IMR-90 (cell line): ENCODE measurements at regions not wholly inside any gene's neighbourhood (a gene's known extent, or its start where the extent isn't known, plus 50 kb on each side); places are given as distances from the start of the nearest gene placed in this dataset.

ENCODE experiments used
- ATAC-seq: fragments of 200-7000 bp; cut with Tn5 transposase; 2 replicates; pipeline ENCODE4 v1.9.1; 2020; ENCODE audit warnings: low read depth, mild to moderate bottlenecking, moderate library complexity
- BruUV-seq: library from RNA; stranded (reverse); fragments of 400-500 nt; replicated peaks from 2 replicates; lab custom pipeline; 2021; lab: Mats Ljungman, UMichigan
- CTCF ChIA-PET: fragments of 300-600 bp; formaldehyde crosslinking; extraction: SDS; loops from one replicate; lab custom pipeline; 2021; ENCODE audit warnings: antibody characterized with exemption; lab: Yijun Ruan, JAX
- POLR2A ChIA-PET: fragments of 300-600 bp; sonication (Branson Sonifier 250); formaldehyde crosslinking; loops from one replicate; lab custom pipeline; 2022; ENCODE audit warnings: antibody characterized with exemption; ENCODE audit not compliant: unreplicated experiment; lab: Charles Lee
- DNase-seq: peaks from one replicate; pipeline ENCODE4 v3.0.0; 2013
- H2AFZ ChIP-seq: replicated peaks from 2 replicates; pipeline ENCODE3; 2013; ENCODE audit warnings: low read length, mild to moderate bottlenecking; ENCODE audit not compliant: poor library complexity
- H2AK5ac ChIP-seq: 2 replicates; pipeline ENCODE4 v1.6.1; 2013; ENCODE audit warnings: low read depth, low read length, inconsistent platforms
- H2AK9ac ChIP-seq: replicated peaks from 2 replicates; pipeline ENCODE3; 2013; ENCODE audit warnings: mild to moderate bottlenecking, low read depth, low read length, moderate library complexity; ENCODE audit not compliant: poor library complexity
- H2BK120ac ChIP-seq: 2 replicates; pipeline ENCODE4 v1.6.1; 2013; ENCODE audit warnings: low read depth, low read length, inconsistent platforms
- H2BK15ac ChIP-seq: 3 replicates; pipeline ENCODE4 v1.6.1; 2013; ENCODE audit warnings: low read depth, low read length, inconsistent platforms
- H2BK20ac ChIP-seq: 2 replicates; pipeline ENCODE4 v1.6.1; 2013; ENCODE audit warnings: low read depth, mild to moderate bottlenecking, inconsistent platforms, low read length, moderate library complexity
- H2BK5ac ChIP-seq: 2 replicates; pipeline ENCODE4 v1.6.1; 2013; ENCODE audit warnings: mild to moderate bottlenecking, low read depth, low read length, inconsistent platforms; ENCODE audit not compliant: poor library complexity, severe bottlenecking
- H3K14ac ChIP-seq: replicated peaks from 2 replicates; pipeline ENCODE4 v1.6.1; 2013; ENCODE audit warnings: low read depth, low read length, inconsistent platforms
- H3K18ac ChIP-seq: 2 replicates; pipeline ENCODE4 v1.6.1; 2013; ENCODE audit warnings: low read depth, low read length, control low read depth
- H3K23ac ChIP-seq: 2 replicates; pipeline ENCODE4 v1.6.1; 2013; ENCODE audit warnings: low read depth, low read length, inconsistent platforms
- H3K27ac ChIP-seq: 2 replicates; pipeline ENCODE4 v1.5.1; 2013; ENCODE audit warnings: mild to moderate bottlenecking, control low read depth, low read length; ENCODE audit not compliant: insufficient read depth
- H3K27me3 ChIP-seq: 2 replicates; pipeline ENCODE4 v1.6.1; 2013; ENCODE audit warnings: low read length; ENCODE audit not compliant: control insufficient read depth, insufficient read depth
- H3K36me3 ChIP-seq: 2 replicates; pipeline ENCODE4 v1.6.1; 2013; ENCODE audit warnings: low read length, mixed read lengths; ENCODE audit not compliant: control insufficient read depth, insufficient read depth
- H3K4ac ChIP-seq: 2 replicates; pipeline ENCODE4 v1.6.1; 2013; ENCODE audit warnings: low read depth, low read length, inconsistent platforms
- H3K4me1 ChIP-seq: 2 replicates; pipeline ENCODE4 v1.6.1; 2013; ENCODE audit warnings: low read length, mixed read lengths; ENCODE audit not compliant: control insufficient read depth, insufficient read depth
- H3K4me2 ChIP-seq: 2 replicates; pipeline ENCODE4 v1.6.1; 2013; ENCODE audit warnings: low read depth, mild to moderate bottlenecking, control low read depth, low read length, moderate library complexity
- H3K4me3 ChIP-seq: 2 replicates; pipeline ENCODE4 v1.5.1; 2013; ENCODE audit warnings: low read depth, mild to moderate bottlenecking, control low read depth, low read length, moderate library complexity; ENCODE audit not compliant: insufficient read depth
- H3K56ac ChIP-seq: 2 replicates; pipeline ENCODE4 v1.6.1; 2013; ENCODE audit warnings: low read length, inconsistent platforms; ENCODE audit not compliant: insufficient read depth; ENCODE audit errors: extremely low read depth
- H3K79me1 ChIP-seq, 2 experiments: 2 replicates each; pipeline ENCODE4 v1.6.1; 2013; ENCODE audit warnings: low read length in 2 of 2, inconsistent platforms in 1 of 2, low read depth in 1 of 2
- H3K9ac ChIP-seq: 2 replicates; pipeline ENCODE4 v1.6.1; 2013; ENCODE audit warnings: low read depth, low read length, control low read depth
- H3K9me1 ChIP-seq: 2 replicates; pipeline ENCODE4 v1.6.1; 2013; ENCODE audit warnings: low read length, inconsistent platforms; ENCODE audit not compliant: insufficient read depth
- H3K9me3 ChIP-seq: 2 replicates; pipeline ENCODE4 v1.6.1; 2013; ENCODE audit warnings: low read length; ENCODE audit not compliant: control insufficient read depth, insufficient read depth
- H4K20me1 ChIP-seq: 2 replicates; pipeline ENCODE4 v1.6.1; 2013; ENCODE audit warnings: low read length, inconsistent platforms; ENCODE audit not compliant: insufficient read depth
- H4K5ac ChIP-seq: 2 replicates; pipeline ENCODE4 v1.6.1; 2013; ENCODE audit warnings: mild to moderate bottlenecking, low read depth, low read length, control low read depth
- H4K8ac ChIP-seq, 2 experiments: 2 replicates each; pipeline ENCODE4 v1.6.1; 2013; ENCODE audit warnings: low read depth in 2 of 2, low read length in 2 of 2, control low read depth in 1 of 2, inconsistent platforms in 1 of 2
- H4K91ac ChIP-seq: 2 replicates; pipeline ENCODE4 v1.6.1; 2013; ENCODE audit warnings: low read depth, low read length, inconsistent platforms; ENCODE audit not compliant: insufficient read depth
- BHLHE40 ChIP-seq: fragments of 150-350 bp; IDR thresholded peaks from 2 replicates; pipeline ENCODE4 v1.6.1; 2016; ENCODE audit warnings: mild to moderate bottlenecking, low read depth, low read length
- CHD1 ChIP-seq: IDR thresholded peaks from 2 replicates; pipeline ENCODE4 v1.6.1; 2012; ENCODE audit warnings: low read depth, low read length, improper control_type of control experiment
- ELK1 ChIP-seq: fragments of 150-350 bp; IDR thresholded peaks from 2 replicates; pipeline ENCODE4 v1.6.1; 2016; ENCODE audit warnings: low read depth, mild to moderate bottlenecking, low read length, moderate library complexity, borderline replicate concordance
- FOS ChIP-seq: fragments of 150-350 bp; IDR thresholded peaks from 2 replicates; pipeline ENCODE4 v1.6.1; 2016; ENCODE audit warnings: low read depth, low read length
- MAFK ChIP-seq: IDR thresholded peaks from 2 replicates; pipeline ENCODE4 v1.6.1; 2012; ENCODE audit warnings: low read depth, low read length, improper control_type of control experiment
- MXI1 ChIP-seq: IDR thresholded peaks from 2 replicates; pipeline ENCODE4 v1.6.1; 2012; ENCODE audit warnings: low read depth, mild to moderate bottlenecking, low read length, moderate library complexity, borderline replicate concordance
- POLR2A ChIP-seq: IDR thresholded peaks from 2 replicates; pipeline ENCODE4 v1.6.1; 2012; ENCODE audit warnings: mild to moderate bottlenecking, low read depth, low read length
- RAD21 ChIP-seq: IDR thresholded peaks from 2 replicates; pipeline ENCODE4 v1.6.1; 2012; ENCODE audit warnings: low read length, improper control_type of control experiment
- RCOR1 ChIP-seq: IDR thresholded peaks from 2 replicates; pipeline ENCODE4 v1.6.1; 2012; ENCODE audit warnings: mild to moderate bottlenecking, low read length, improper control_type of control experiment; ENCODE audit not compliant: insufficient replicate concordance
- RFX5 ChIP-seq: IDR thresholded peaks from 2 replicates; pipeline ENCODE4 v1.8.0; 2012; ENCODE audit warnings: low read depth, mild to moderate bottlenecking, low read length, moderate library complexity
- SMC3 ChIP-seq: fragments of 150-350 bp; IDR thresholded peaks from 2 replicates; pipeline ENCODE4 v1.6.1; 2016; ENCODE audit warnings: low read depth, mild to moderate bottlenecking, antibody characterized with exemption, low read length, moderate library complexity
- USF2 ChIP-seq: fragments of 150-350 bp; IDR thresholded peaks from 2 replicates; pipeline ENCODE4 v1.6.1; 2017; ENCODE audit warnings: mild to moderate bottlenecking, antibody characterized with exemption, low read length, low read depth
- WGBS, 2 experiments: methylation state at CpG; one replicate each; pipeline versions ENCODE4 v1.1.5 to v1.1.7; 2013; ENCODE audit warnings: missing lambda C conversion rate in 2 of 2; ENCODE audit not compliant: insufficient read length in 1 of 2; ENCODE audit errors: extremely low coverage in 2 of 2; 5-methylcytosine and 5-hydroxymethylcytosine counted together
- dilution Hi-C: fragments of 300-500 bp; cut with HindIII; formaldehyde crosslinking; loops from one replicate; pipeline ENCODE4 v1.14.3; 2018; ENCODE audit warnings: low sequenced_read_pairs; ENCODE audit not compliant: unreplicated experiment
- in situ Hi-C: fragments of 300-500 bp; cut with MboI; formaldehyde crosslinking; loops from 3 replicates; pipeline ENCODE4 v1.14.3; 2019; ENCODE audit warnings: low sequenced_read_pairs, inconsistent platforms, mixed read lengths
- intact Hi-C: fragments of 100-400 bp; cut with micrococcal nuclease; formaldehyde crosslinking; loops from 2 replicates; pipeline ENCODE4 v1.10.0; 2022

GRCh38 chr18:6653880-6654279, 75.6 kb upstream of the ARHGAP28 start:
- dilution Hi-C loops: no loop called here
- Histone ChIP-seq H3K4me2 (no peak overlapping the region), H3K27ac (no peak overlapping the region), H2AK5ac (no peak overlapping the region), H4K5ac (no peak overlapping the region), H2BK20ac (no peak overlapping the region), H2BK5ac (no peak overlapping the region), H3K23ac (no peak overlapping the region), H4K8ac (no peak overlapping the region), H2AK9ac (no peak overlapping the region), H3K56ac (no peak overlapping the region), H3K27me3 (peaks cover 2% of the 10 kb centered on the region; the same call in 1 of the 2 replicates), H3K4ac (no peak overlapping the region), H3K9me3 (no peaks in the 10 kb centered on the region), H3K4me3 (no peak overlapping the region), H4K20me1 (no peaks in the 10 kb centered on the region), H2BK120ac (no peak overlapping the region), H2AFZ (no peak overlapping the region), H3K9me1 (peaks cover 3% of the 10 kb centered on the region; the same call in 1 of the 2 replicates), H3K14ac (no peak overlapping the region), H3K18ac (no peak overlapping the region), H3K36me3 (no peaks in the 10 kb centered on the region), H3K4me1 (peaks cover 5% of the 10 kb centered on the region; the same call in 1 of the 2 replicates), H4K91ac (no peak overlapping the region), H3K9ac (no peak overlapping the region), H3K79me1 (no peaks in the 10 kb centered on the region), H2BK15ac (no peak overlapping the region)
- intact Hi-C loops: no loop called here
- CTCF ChIA-PET: no interaction called here
- TF ChIP-seq RAD21 (no peak), CHD1 (no peak), MXI1 (no peak), POLR2A (no peak), USF2 (no peak), RCOR1 (no peak), BHLHE40 (no peak), FOS (no peak), SMC3 (no peak), ELK1 (no peak), RFX5 (no peak), MAFK (no peak)
- WGBS, 2 experiments: no CpG with 5 or more reads among the region's 2 CpGs
- POLR2A ChIA-PET: no interaction called here
- DNase-seq: no peak
- ATAC-seq: no peak
- no TSS peak for BruUV-seq
- in situ Hi-C loops: no loop called here
